ENCODE measurements at regions not wholly inside any gene's neighbourhood (a gene's known extent, or its start where the extent isn't known, plus 50 kb on each side); places are given as distances from the start of the nearest gene placed in this dataset.
A peak's percentile ranks its signal among the peaks of the same experiment; 100 is the strongest.
"Not testable (repeated sequence)": the region's sequence is repeated elsewhere in the genome, so short reads cannot be mapped to it uniquely, and the experiment has no call there.

- H3K9me3 ChIP-seq, H3K27me3 ChIP-seq, H3K36me3 ChIP-seq, H3K4me1 ChIP-seq: not testable (repeated sequence)
- peak overlapping the region; percentile 76 for H3K4me3 ChIP-seq
- H3K27ac ChIP-seq, result peak overlapping the region; percentile 88
- peak; percentile 100 for DNase-seq (ENCODE audit: low spot score in 2 of 2)
- 0% methylated on average over 14 of the region's 70 CpGs for WGBS
- TF ChIP-seq POLR2A (IDR thresholded peaks at IDR 0.05) (peak; percentile 75 to 97), POLR2AphosphoS5 (IDR thresholded peaks at IDR 0.05) (peak; percentile 85 to 94 (median 87))
Observed at GRCh38 chr1:223992456-223993246, 121.3 kb upstream of the FBXO28 start.

- WGBS, result 96% methylated on average over 7 of the region's 10 CpGs
- not testable (repeated sequence) for DNase-seq (ENCODE audit: low spot score in 2 of 2); H3K27ac ChIP-seq; H3K4me3 ChIP-seq; H3K9me3 ChIP-seq; H3K27me3 ChIP-seq; H3K36me3 ChIP-seq; H3K4me1 ChIP-seq
Observed at GRCh38 chr1:223991297-223991857, 122.5 kb upstream of the FBXO28 start.

GRCh38 chr1:223961985-223962384 lies 116.2 kb upstream of the TP53BP2 start:
- DNase-seq (ENCODE audit: low spot score in 2 of 2), result not testable (repeated sequence)
- 92% methylated on average over 4 of the region's 4 CpGs for WGBS

GRCh38 chr1:223952801-223953200 lies 107.1 kb upstream of the TP53BP2 start:
- H3K27me3 ChIP-seq; H3K27ac ChIP-seq; H3K9me3 ChIP-seq; DNase-seq (ENCODE audit: low spot score in 2 of 2); H3K36me3 ChIP-seq; H3K4me3 ChIP-seq; H3K4me1 ChIP-seq: not testable (repeated sequence)
- 79% methylated on average over 2 of the region's 2 CpGs for whole genome bisulfite sequencing

More at GRCh38 chr1:223961985-223962384, 116.2 kb upstream of the TP53BP2 start:
- H3K36me3 ChIP-seq, H3K4me3 ChIP-seq, H3K27ac ChIP-seq, H3K9me3 ChIP-seq, H3K27me3 ChIP-seq, H3K4me1 ChIP-seq: not testable (repeated sequence)

GRCh38 chr1:223951551-223951950 lies 105.8 kb upstream of the TP53BP2 start:
- not testable (repeated sequence) for H3K27me3 ChIP-seq; H3K36me3 ChIP-seq; H3K27ac ChIP-seq; H3K9me3 ChIP-seq; DNase-seq (ENCODE audit: low spot score in 2 of 2); H3K4me1 ChIP-seq; H3K4me3 ChIP-seq
- 94% methylated on average over 14 of the region's 14 CpGs for WGBS

- 100% methylated on average over 1 of the region's 10 CpGs for WGBS
- not testable (repeated sequence) for H3K27me3 ChIP-seq; H3K9me3 ChIP-seq; H3K4me3 ChIP-seq; H3K36me3 ChIP-seq; H3K4me1 ChIP-seq; H3K27ac ChIP-seq; DNase-seq (ENCODE audit: low spot score in 2 of 2)
Observed at GRCh38 chr1:223949944-223950343, 104.2 kb upstream of the TP53BP2 start.

- H3K27ac ChIP-seq; DNase-seq (ENCODE audit: low spot score in 2 of 2); H3K36me3 ChIP-seq; H3K4me3 ChIP-seq; H3K4me1 ChIP-seq; H3K9me3 ChIP-seq; H3K27me3 ChIP-seq: not testable (repeated sequence)
- WGBS, result 97% methylated on average over 7 of the region's 12 CpGs
Observed at GRCh38 chr1:223948041-223948440, 102.3 kb upstream of the TP53BP2 start.

GRCh38 chr1:223936592-223936991 lies 90.8 kb upstream of the TP53BP2 start:
- not testable (repeated sequence) for H3K27ac ChIP-seq; H3K27me3 ChIP-seq; H3K4me1 ChIP-seq; DNase-seq (ENCODE audit: low spot score in 2 of 2); H3K4me3 ChIP-seq; H3K9me3 ChIP-seq; H3K36me3 ChIP-seq
- 69% methylated on average over 2 of the region's 2 CpGs for WGBS

GRCh38 chr1:223931476-223931875 lies 85.7 kb upstream of the TP53BP2 start:
- H3K4me3 ChIP-seq; DNase-seq (ENCODE audit: low spot score in 2 of 2); H3K4me1 ChIP-seq; H3K27me3 ChIP-seq; H3K36me3 ChIP-seq; H3K27ac ChIP-seq; H3K9me3 ChIP-seq: not testable (repeated sequence)
- 82% methylated on average over 1 of the region's 1 CpG for WGBS

GRCh38 chr1:223920805-223921204 lies 75.1 kb upstream of the TP53BP2 start:
- WGBS, result no CpG with 5 or more reads among the region's 4 CpGs
- DNase-seq (ENCODE audit: low spot score in 2 of 2), result not testable (repeated sequence)

GRCh38 chr1:223915476-223915875 lies 69.7 kb upstream of the TP53BP2 start:
- H3K27me3 ChIP-seq; H3K36me3 ChIP-seq; DNase-seq (ENCODE audit: low spot score in 2 of 2); H3K9me3 ChIP-seq; H3K4me3 ChIP-seq; H3K4me1 ChIP-seq; H3K27ac ChIP-seq: not testable (repeated sequence)
- 60% methylated on average over 2 of the region's 2 CpGs for WGBS

More at GRCh38 chr1:223920805-223921204, 75.1 kb upstream of the TP53BP2 start:
- not testable (repeated sequence) for H3K4me1 ChIP-seq, H3K9me3 ChIP-seq, H3K27me3 ChIP-seq, H3K27ac ChIP-seq, H3K36me3 ChIP-seq, H3K4me3 ChIP-seq

GRCh38 chr1:223913715-223914114 lies 68.0 kb upstream of the TP53BP2 start:
- H3K4me1 ChIP-seq; H3K27ac ChIP-seq; H3K36me3 ChIP-seq; H3K4me3 ChIP-seq; DNase-seq (ENCODE audit: low spot score in 2 of 2); H3K9me3 ChIP-seq; H3K27me3 ChIP-seq: not testable (repeated sequence)
- 60% methylated on average over 2 of the region's 2 CpGs for WGBS
